GM23248 (cell line): ENCODE measurements at regions not wholly inside any gene's neighbourhood (a gene's known extent, or its start where the extent isn't known, plus 50 kb on each side); places are given as distances from the start of the nearest gene placed in this dataset.

ENCODE experiments used
- EZH2 ChIP-seq: fragments of 200-600 bp; sonication (generic); IDR thresholded peaks from 2 replicates; pipeline ENCODE4 v1.6.1; 2018; ENCODE audit warnings: antibody characterized with exemption, mild to moderate bottlenecking; ENCODE audit not compliant: insufficient read depth, poor library complexity, severe bottlenecking
- EZH2phosphoT487 ChIP-seq: fragments of 200-600 bp; sonication (generic); IDR thresholded peaks from 2 replicates; pipeline ENCODE4 v1.6.1; 2018; ENCODE audit warnings: antibody characterized with exemption, moderate library complexity, mild to moderate bottlenecking, low read depth; ENCODE audit not compliant: insufficient read depth

DNA sequence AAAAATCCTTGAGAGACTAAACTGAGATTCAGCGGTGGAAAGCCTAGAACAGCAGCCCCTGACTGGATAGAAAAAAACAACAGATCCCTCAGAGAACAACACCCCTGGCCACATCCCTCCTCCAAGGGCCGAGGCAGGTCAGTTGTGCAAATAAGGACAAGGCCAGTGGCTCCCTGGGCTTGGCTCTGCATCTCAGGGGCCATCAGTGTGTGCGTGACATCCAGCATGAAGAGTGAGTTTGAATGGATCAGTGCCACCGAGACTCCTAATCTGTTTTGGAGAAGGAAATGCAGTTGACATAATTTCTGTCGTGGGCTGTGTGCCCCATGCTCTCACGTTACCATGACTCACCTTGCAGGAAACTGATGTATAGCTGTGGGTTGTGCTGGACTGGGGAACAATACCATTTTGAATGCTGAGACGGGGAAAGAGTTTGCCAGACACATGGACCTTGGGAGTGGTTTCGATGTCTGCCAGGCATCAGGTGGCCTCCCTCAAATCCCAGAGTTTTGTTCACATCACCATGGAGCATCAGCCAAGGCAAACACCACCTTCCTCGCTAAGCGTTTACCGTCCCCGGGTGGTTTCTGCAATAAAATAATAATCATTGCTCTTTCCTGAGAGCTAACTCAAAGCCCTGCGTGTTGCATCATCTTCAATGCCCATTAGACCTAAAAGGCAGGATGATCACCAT, 153.2 kb upstream of the FZD8 start:
- TF ChIP-seq EZH2 (no peak), EZH2phosphoT487 (no peak)
